Endothelial cell of umbilical vein (primary cell): ENCODE measurements at regions not wholly inside any gene's neighbourhood (a gene's known extent, or its start where the extent isn't known, plus 50 kb on each side); places are given as distances from the start of the nearest gene placed in this dataset.

Experiments
- BruUV-seq: library from RNA; stranded (reverse); fragments of 400-500 nt; replicated peaks from 2 replicates; lab custom pipeline; 2021; lab: Mats Ljungman, UMichigan
- CTCF ChIA-PET: fragments of 300-600, 350-600 bp; sonication (Branson Sonifier 250); formaldehyde crosslinking; loops from one replicate; lab custom pipeline; 2021; ENCODE audit warnings: antibody characterized with exemption, inconsistent platforms; lab: Charles Lee
- POLR2A ChIA-PET: fragments of 300-600, 350-600 bp; sonication (Branson Sonifier 250); formaldehyde crosslinking; loops from one replicate; lab custom pipeline; 2021; ENCODE audit warnings: antibody characterized with exemption, inconsistent platforms; lab: Charles Lee
- DNase-seq: peaks from one replicate; pipeline ENCODE4 v3.0.0-alpha.2; 2011; ENCODE audit warnings: low read depth, low spot score
- FAIRE-seq: peaks from 2 replicates; lab custom pipeline; 2011; peaks lifted over from hg19 to GRCh38; lab: Jason Lieb, UNC
- H2AFZ ChIP-seq: 2 replicates; pipeline ENCODE4 v1.6.0; 2012; ENCODE audit warnings: low read depth, low read length, control low read depth, inconsistent platforms
- H3K27ac ChIP-seq: 2 replicates; pipeline ENCODE4 v1.5.1; 2011; ENCODE audit warnings: low read depth, mild to moderate bottlenecking, control low read depth, low read length, moderate library complexity; ENCODE audit not compliant: insufficient read depth
- H3K27me3 ChIP-seq, 2 experiments: 2 replicates each; pipeline versions ENCODE4 v1.6.0 to v1.6.1; 2011; ENCODE audit warnings: low read length in 2 of 2, mixed read lengths in 1 of 2; ENCODE audit not compliant: control insufficient read depth in 2 of 2, insufficient read depth in 2 of 2
- H3K36me3 ChIP-seq, 2 experiments: 2 replicates in 1 of 2; 3 replicates in 1 of 2; pipeline ENCODE4 v1.5.1; 2011; ENCODE audit warnings: low read length in 2 of 2, mild to moderate bottlenecking in 1 of 2, moderate library complexity in 1 of 2; ENCODE audit not compliant: control insufficient read depth in 2 of 2, insufficient read depth in 2 of 2; ENCODE audit errors: extremely low read depth in 1 of 2
- H3K4me1 ChIP-seq: 3 replicates; pipeline ENCODE4 v1.5.1; 2011; ENCODE audit warnings: mild to moderate bottlenecking, low read length; ENCODE audit not compliant: control insufficient read depth, insufficient read depth; ENCODE audit errors: extremely low read depth
- H3K4me2 ChIP-seq: 2 replicates; pipeline ENCODE4 v1.6.1; 2011; ENCODE audit warnings: low read length, control low read depth, mixed read lengths; ENCODE audit not compliant: insufficient read depth
- H3K4me3 ChIP-seq, 3 experiments: fragments of 200-600 bp in 1 of 3; sonication (generic), shearing (Covaris generic) in 1 of 3; replicated peaks in 1 of 3; 2 replicates each; pipeline ENCODE4 v1.5.1; 2011 to 2016; ENCODE audit warnings: control low read depth in 3 of 3, low read length in 3 of 3, mild to moderate bottlenecking in 2 of 3, inconsistent platforms in 1 of 3, low read depth in 1 of 3, moderate library complexity in 1 of 3; ENCODE audit not compliant: insufficient read depth in 1 of 3
- H3K79me2 ChIP-seq: 2 replicates; pipeline ENCODE4 v1.6.0; 2012; ENCODE audit warnings: low read length, inconsistent platforms; ENCODE audit not compliant: control insufficient read depth, insufficient read depth
- H3K9ac ChIP-seq: replicated peaks from 2 replicates; pipeline ENCODE3; 2011; ENCODE audit warnings: low read length, control low read depth; ENCODE audit not compliant: insufficient read depth; ENCODE audit errors: extremely low read depth
- H3K9me1 ChIP-seq: replicated peaks from 3 replicates; pipeline ENCODE4 v1.6.0; 2011; ENCODE audit warnings: mild to moderate bottlenecking, low read length; ENCODE audit not compliant: control insufficient read depth, insufficient read depth; ENCODE audit errors: extremely low read depth
- H3K9me3 ChIP-seq: replicated peaks from 2 replicates; pipeline ENCODE4 v1.5.1; 2012; ENCODE audit warnings: low read length, inconsistent platforms; ENCODE audit not compliant: control insufficient read depth, insufficient read depth
- H4K20me1 ChIP-seq: replicated peaks from 2 replicates; pipeline ENCODE3; 2011; ENCODE audit warnings: mild to moderate bottlenecking, low read length; ENCODE audit not compliant: control insufficient read depth, insufficient read depth; ENCODE audit errors: extremely low read depth
- EZH2 ChIP-seq: IDR thresholded peaks from 2 replicates; pipeline ENCODE4 v1.6.1; 2012; ENCODE audit warnings: borderline replicate concordance, low read depth, mild to moderate bottlenecking, moderate library complexity, low read length, inconsistent platforms; ENCODE audit not compliant: severe bottlenecking
- FOS ChIP-seq: IDR thresholded peaks from 2 replicates; pipeline ENCODE4 v1.6.1; 2011; ENCODE audit warnings: mild to moderate bottlenecking, low read length, moderate library complexity, borderline replicate concordance; ENCODE audit not compliant: insufficient read depth
- GATA2 ChIP-seq: IDR thresholded peaks from 2 replicates; pipeline ENCODE4 v1.7.0; 2011; ENCODE audit warnings: low read depth, mild to moderate bottlenecking, moderate library complexity, mixed read lengths, low read length; ENCODE audit not compliant: insufficient read length, insufficient read depth
- JUN ChIP-seq: IDR thresholded peaks from 2 replicates; pipeline ENCODE4 v1.6.1; 2011; ENCODE audit warnings: borderline replicate concordance, low read depth; ENCODE audit not compliant: insufficient read length, insufficient read depth
- MYC ChIP-seq: IDR thresholded peaks from one replicate; pipeline ENCODE4 v1.6.1; 2011; ENCODE audit warnings: mild to moderate bottlenecking, low read depth, low read length
- POLR2A ChIP-seq: IDR thresholded peaks from 2 replicates; pipeline ENCODE4 v1.6.1; 2012; ENCODE audit warnings: low read depth, mild to moderate bottlenecking, control low read depth, low read length
- POLR2AphosphoS5 ChIP-seq: IDR thresholded peaks from 2 replicates; pipeline ENCODE4 v1.6.1; 2012; ENCODE audit warnings: low read depth, mild to moderate bottlenecking, control low read depth, low read length, moderate library complexity; ENCODE audit not compliant: insufficient read depth
- dilution Hi-C: fragments of 300-500 bp; cut with MboI; formaldehyde crosslinking; loops from one replicate; pipeline ENCODE4 v1.15.0; 2019; ENCODE audit warnings: low sequenced_read_pairs; ENCODE audit not compliant: extremely low pct_ligation_motif_present
- intact Hi-C: fragments of 100-400 bp; cut with micrococcal nuclease; formaldehyde crosslinking; loops from one replicate; pipeline ENCODE4 v1.10.0; 2022
- TF ChIP-seq, protein P1 (sequence below): IDR thresholded peaks from 2 replicates; pipeline ENCODE4 v1.6.1; 2011; ENCODE audit not compliant: insufficient read depth, insufficient read length
- TF ChIP-seq, protein P2 (sequence below), 2 donors: IDR thresholded peaks; 1 replicate in 1 of 2; 2 replicates in 1 of 2; pipeline ENCODE4 v1.5.1; 2011; ENCODE audit warnings: low read length in 2 of 2, mild to moderate bottlenecking in 2 of 2, moderate library complexity in 2 of 2, control low read depth in 1 of 2, inconsistent platforms in 1 of 2, low read depth in 1 of 2; ENCODE audit not compliant: insufficient read depth in 1 of 2; ENCODE audit errors: extremely low read depth in 1 of 2

DNA sequence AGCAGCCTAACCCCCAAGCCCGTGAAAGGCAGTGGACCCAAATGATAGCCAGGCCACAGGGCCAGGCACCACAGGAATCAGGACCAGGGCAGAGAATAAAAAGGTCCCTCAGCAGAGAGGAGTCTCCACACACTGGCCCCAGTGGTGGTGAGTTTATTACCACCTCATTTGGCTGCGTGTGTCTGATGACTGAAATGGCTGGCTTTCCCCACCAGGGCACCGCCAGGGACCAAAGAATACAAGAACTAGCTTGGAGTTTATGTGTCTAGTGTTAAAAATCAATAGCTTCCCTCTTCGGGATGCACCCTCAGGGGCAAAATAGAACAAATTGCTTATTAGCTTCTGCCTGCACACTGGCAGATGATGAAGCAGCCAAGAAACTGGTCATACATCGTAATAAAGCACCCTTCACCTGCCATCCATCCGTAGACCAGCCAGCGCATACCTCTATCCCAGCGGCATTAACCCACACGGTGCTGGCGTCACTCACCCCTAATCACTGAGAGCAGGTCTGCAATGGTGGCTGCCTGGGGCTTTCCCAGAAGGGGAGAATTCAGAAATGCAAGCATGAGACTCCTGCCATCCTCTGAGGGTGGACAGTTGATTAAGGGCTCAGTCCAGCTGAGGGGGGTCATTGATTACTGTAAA lies 223.7 kb upstream of the ZMIZ1 start:
- Histone ChIP-seq H3K9me1 (no peaks in the 10 kb centered on the region), H3K27me3 (peaks cover 0 to 16% of the 10 kb centered on the region in 2 experiments), H3K4me3 (no peak overlapping the region), H3K9me3 (no peaks in the 10 kb centered on the region), H4K20me1 (no peaks in the 10 kb centered on the region), H3K4me2 (no peak overlapping the region), H3K9ac (no peak overlapping the region), H2AFZ (no peak overlapping the region), H3K79me2 (no peaks in the 10 kb centered on the region), H3K4me1 (no peaks in the 10 kb centered on the region), H3K27ac (no peak overlapping the region), H3K36me3 (no peaks in the 10 kb centered on the region)
- DNase-seq (no peak), FAIRE-seq (no peak)
- BruUV-seq: no TSS peak
- ChIA-PET POLR2A (no interaction called here), CTCF (interaction anchor here (1.3 kb wide), 1 partner anchor 8 kb away, joined by 4 read pairs; no protein-coding TSS in a partner anchor)
- TF ChIP-seq EZH2: no peak
- no peak for TF ChIP-seq POLR2A
- no peak for TF ChIP-seq POLR2AphosphoS5
- no peak for TF ChIP-seq JUN
- no peak for TF ChIP-seq GATA2
- TF ChIP-seq, protein P1, sequence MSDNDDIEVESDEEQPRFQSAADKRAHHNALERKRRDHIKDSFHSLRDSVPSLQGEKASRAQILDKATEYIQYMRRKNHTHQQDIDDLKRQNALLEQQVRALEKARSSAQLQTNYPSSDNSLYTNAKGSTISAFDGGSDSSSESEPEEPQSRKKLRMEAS: no peak
- TF ChIP-seq, protein P2, sequence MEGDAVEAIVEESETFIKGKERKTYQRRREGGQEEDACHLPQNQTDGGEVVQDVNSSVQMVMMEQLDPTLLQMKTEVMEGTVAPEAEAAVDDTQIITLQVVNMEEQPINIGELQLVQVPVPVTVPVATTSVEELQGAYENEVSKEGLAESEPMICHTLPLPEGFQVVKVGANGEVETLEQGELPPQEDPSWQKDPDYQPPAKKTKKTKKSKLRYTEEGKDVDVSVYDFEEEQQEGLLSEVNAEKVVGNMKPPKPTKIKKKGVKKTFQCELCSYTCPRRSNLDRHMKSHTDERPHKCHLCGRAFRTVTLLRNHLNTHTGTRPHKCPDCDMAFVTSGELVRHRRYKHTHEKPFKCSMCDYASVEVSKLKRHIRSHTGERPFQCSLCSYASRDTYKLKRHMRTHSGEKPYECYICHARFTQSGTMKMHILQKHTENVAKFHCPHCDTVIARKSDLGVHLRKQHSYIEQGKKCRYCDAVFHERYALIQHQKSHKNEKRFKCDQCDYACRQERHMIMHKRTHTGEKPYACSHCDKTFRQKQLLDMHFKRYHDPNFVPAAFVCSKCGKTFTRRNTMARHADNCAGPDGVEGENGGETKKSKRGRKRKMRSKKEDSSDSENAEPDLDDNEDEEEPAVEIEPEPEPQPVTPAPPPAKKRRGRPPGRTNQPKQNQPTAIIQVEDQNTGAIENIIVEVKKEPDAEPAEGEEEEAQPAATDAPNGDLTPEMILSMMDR (IDR thresholded peaks at IDR 0.05; ENCODE audit: extremely low read depth in 1 of 2, insufficient read depth in 1 of 2, low read depth in 1 of 2, low read length in 2 of 2): no peak
- TF ChIP-seq MYC: no peak
- TF ChIP-seq FOS: no peak
- intact Hi-C loops: no loop called here
- dilution Hi-C loops: no loop called here
